K562 (cell line): ENCODE measurements at regions not wholly inside any gene's neighbourhood (a gene's known extent, or its start where the extent isn't known, plus 50 kb on each side); places are given as distances from the start of the nearest gene placed in this dataset.

Source experiments
- ATAC-seq: fragments of 200-7000 bp; cut with Tn5 transposase; 3 replicates; pipeline ENCODE4 v1.9.1; 2020; ENCODE audit warnings: moderate library complexity
- BruUV-seq: library from RNA; stranded (reverse); fragments of 400-500 nt; replicated peaks from 2 replicates; lab custom pipeline; 2021; lab: Mats Ljungman, UMichigan
- CTCF ChIA-PET: fragments of 300-600 bp; formaldehyde crosslinking; extraction: SDS; loops from one replicate; lab custom pipeline; 2021; ENCODE audit warnings: low intra/inter-chr PET ratio; lab: Yijun Ruan, JAX
- POLR2A ChIA-PET: fragments of 300-600, 350-650 bp; sonication (Branson Sonifier 250); formaldehyde crosslinking; extraction: SDS; loops from one replicate; lab custom pipeline; 2021; ENCODE audit warnings: antibody characterized with exemption, inconsistent platforms; lab: Yijun Ruan, JAX
- DNase-seq, 4 experiments: peaks; one replicate each; pipeline versions ENCODE4 v3.0.0 to v3.0.0-alpha.2; 2011 to 2018; ENCODE audit warnings: low spot score in 3 of 4, mixed read lengths in 3 of 4; ENCODE audit errors: extremely low read depth in 1 of 4
- FAIRE-seq: peaks from 2 replicates; lab custom pipeline; 2011; peaks lifted over from hg19 to GRCh38; lab: Jason Lieb, UNC
- H2AFZ ChIP-seq: 2 replicates; pipeline ENCODE4 v1.6.0; 2011; ENCODE audit warnings: low read depth, low read length, control low read depth, inconsistent platforms
- H3K27ac ChIP-seq: fragments of 200-600 bp; 3 replicates; pipeline ENCODE4 v1.8.0; 2011; ENCODE audit warnings: low read depth, mild to moderate bottlenecking, control low read depth, inconsistent platforms, low read length, moderate library complexity, mixed read lengths; ENCODE audit errors: extremely low read depth
- H3K27me3 ChIP-seq, 2 experiments: fragments of 300-600 bp in 1 of 2; 2 replicates in 1 of 2; 3 replicates in 1 of 2; pipeline versions ENCODE4 v1.6.0 to v1.8.0; 2011; ENCODE audit warnings: inconsistent platforms in 2 of 2, low read length in 2 of 2, mild to moderate bottlenecking in 1 of 2, mixed read lengths in 1 of 2, moderate library complexity in 1 of 2; ENCODE audit not compliant: control insufficient read depth in 2 of 2, insufficient read depth in 2 of 2
- H3K36me3 ChIP-seq: fragments of 300-600 bp; 3 replicates; pipeline ENCODE4 v1.8.0; 2011; ENCODE audit warnings: mild to moderate bottlenecking, low read length, inconsistent platforms; ENCODE audit not compliant: control insufficient read depth, insufficient read depth
- H3K4me1 ChIP-seq, 2 experiments: fragments of 200-600 bp in 1 of 2; replicated peaks in 1 of 2; 2 replicates in 1 of 2; 3 replicates in 1 of 2; pipeline versions ENCODE4 v1.5.1 to v1.8.0; 2011; ENCODE audit warnings: inconsistent platforms in 2 of 2, low read length in 2 of 2, mild to moderate bottlenecking in 1 of 2, mixed read lengths in 1 of 2, moderate library complexity in 1 of 2; ENCODE audit not compliant: control insufficient read depth in 2 of 2, insufficient read depth in 2 of 2
- H3K4me2 ChIP-seq: 2 replicates; pipeline ENCODE4 v1.6.1; 2011; ENCODE audit warnings: low read length, control low read depth, inconsistent platforms, mixed read lengths; ENCODE audit not compliant: insufficient read depth
- H3K4me3 ChIP-seq: fragments of 200-600 bp; sonication (generic), shearing (Covaris generic); 2 replicates; pipeline ENCODE4 v1.5.1; 2016; ENCODE audit warnings: control low read depth, inconsistent platforms
- H3K79me2 ChIP-seq: fragments of 200-600 bp; 3 replicates; pipeline ENCODE4 v1.8.0; 2011; ENCODE audit warnings: low read length, inconsistent platforms; ENCODE audit not compliant: control insufficient read depth, insufficient read depth
- H3K9ac ChIP-seq, 2 experiments: 2 replicates each; pipeline versions ENCODE4 v1.6.0 to v1.6.1; 2011; ENCODE audit warnings: low read depth in 2 of 2, low read length in 2 of 2, control low read depth in 1 of 2, inconsistent platforms in 1 of 2, mild to moderate bottlenecking in 1 of 2, mixed read lengths in 1 of 2; ENCODE audit not compliant: insufficient read depth in 1 of 2
- H3K9me1 ChIP-seq: one replicate; pipeline ENCODE4 v1.6.0; 2011; ENCODE audit warnings: inconsistent platforms, mild to moderate bottlenecking, low read length, moderate library complexity; ENCODE audit not compliant: control insufficient read depth, insufficient read depth
- H3K9me3 ChIP-seq: replicated peaks from 2 replicates; pipeline ENCODE4 v1.5.1; 2011; ENCODE audit warnings: low read depth, low read length, inconsistent platforms; ENCODE audit not compliant: control insufficient read depth, insufficient read depth
- H4K20me1 ChIP-seq: replicated peaks from 2 replicates; pipeline ENCODE4 v1.6.1; 2011; ENCODE audit warnings: low read length, inconsistent platforms, mixed read lengths; ENCODE audit not compliant: control insufficient read depth, insufficient read depth
- EP300 ChIP-seq: IDR thresholded peaks from 2 replicates; pipeline ENCODE4 v1.6.1; 2012; ENCODE audit warnings: low read length, improper control_type of control experiment
- FIP1L1 ChIP-seq: fragments of 200-400 bp; formaldehyde crosslinking; IDR thresholded peaks from 2 replicates; pipeline ENCODE4 v1.6.1; 2018; ENCODE audit warnings: mild to moderate bottlenecking, low read depth, low read length; ENCODE audit not compliant: poor library complexity, severe bottlenecking
- HNRNPH1 ChIP-seq: fragments of 200-400 bp; formaldehyde crosslinking; optimal IDR thresholded peaks from 2 replicates; pipeline ENCODE3; 2017; ENCODE audit warnings: low read depth, mild to moderate bottlenecking, low read length, moderate library complexity
- NCOA1 ChIP-seq: fragments of 450-650 bp; IDR thresholded peaks from 2 replicates; pipeline ENCODE4 v1.6.1; 2016; ENCODE audit warnings: low read depth
- PHB ChIP-seq: fragments of 250-450 bp; sonication (Bioruptor Pico); IDR thresholded peaks from 2 replicates; pipeline ENCODE4 v1.5.0; 2021
- PHF20 ChIP-seq: fragments of 450-650 bp; IDR thresholded peaks from 2 replicates; pipeline ENCODE4 v1.6.1; 2018; ENCODE audit not compliant: partially characterized antibody
- SIX5 ChIP-seq, 2 experiments: IDR thresholded peaks; 2 replicates each; pipeline ENCODE4 v1.6.1; 2011; ENCODE audit warnings: low read length in 2 of 2, borderline replicate concordance in 1 of 2, low read depth in 1 of 2, mild to moderate bottlenecking in 1 of 2, moderate library complexity in 1 of 2; ENCODE audit not compliant: insufficient read depth in 1 of 2
- SRSF1 ChIP-seq: fragments of 200-400 bp; formaldehyde crosslinking; IDR thresholded peaks from 2 replicates; pipeline ENCODE4 v1.6.1; 2017; ENCODE audit warnings: mild to moderate bottlenecking, low read depth, low read length, moderate library complexity
- TCFL5 ChIP-seq: fragments of 250-450 bp; sonication (Bioruptor Pico); conservative IDR thresholded peaks from 2 replicates; pipeline ENCODE4 v1.6.1; 2021; ENCODE audit warnings: mild to moderate bottlenecking, moderate library complexity, matching md5 sums
- ZNF146 ChIP-seq: IDR thresholded peaks from one replicate; pipeline ENCODE4 v1.6.1; 2018; ENCODE audit warnings: missing compliant biosample characterization; ENCODE audit not compliant: unreplicated experiment
- WGBS: fragments of 100-300 bp; shearing (Covaris generic); methylation state at CpG from one replicate; pipeline ENCODE4 v1.1.6; 2016; ENCODE audit warnings: low coverage, mixed read lengths; ENCODE audit not compliant: insufficient coverage; ENCODE audit errors: missing lambda C conversion rate; 5-methylcytosine and 5-hydroxymethylcytosine counted together
- in situ Hi-C: fragments of 300-500 bp; cut with MboI; formaldehyde crosslinking; loops from 4 replicates; pipeline ENCODE4 v1.15.0; 2018; ENCODE audit warnings: inconsistent platforms, mixed read lengths
- intact Hi-C: fragments of 100-400 bp; cut with micrococcal nuclease; formaldehyde crosslinking; loops from 2 replicates; pipeline ENCODE4 v1.14.2; 2022
- TF ChIP-seq, protein P1 (sequence below): IDR thresholded peaks from 3 replicates; pipeline ENCODE4 v1.6.1; 2011; ENCODE audit warnings: borderline replicate concordance, mild to moderate bottlenecking; ENCODE audit not compliant: insufficient read length, insufficient read depth
- TF ChIP-seq, protein P2 (sequence below): fragments of 450-650 bp; formaldehyde crosslinking; IDR thresholded peaks from 2 replicates; pipeline ENCODE4 v1.4.0; 2022; ENCODE audit warnings: missing genetic modification characterization

- no peak overlapping the region for H3K4me2 ChIP-seq
- H3K9me1 ChIP-seq = no peaks in the 10 kb centered on the region
- no peaks in the 10 kb centered on the region for H4K20me1 ChIP-seq
- TF ChIP-seq PHB (CRISPR knock-in tag) = no peak
- TF ChIP-seq, protein P1, sequence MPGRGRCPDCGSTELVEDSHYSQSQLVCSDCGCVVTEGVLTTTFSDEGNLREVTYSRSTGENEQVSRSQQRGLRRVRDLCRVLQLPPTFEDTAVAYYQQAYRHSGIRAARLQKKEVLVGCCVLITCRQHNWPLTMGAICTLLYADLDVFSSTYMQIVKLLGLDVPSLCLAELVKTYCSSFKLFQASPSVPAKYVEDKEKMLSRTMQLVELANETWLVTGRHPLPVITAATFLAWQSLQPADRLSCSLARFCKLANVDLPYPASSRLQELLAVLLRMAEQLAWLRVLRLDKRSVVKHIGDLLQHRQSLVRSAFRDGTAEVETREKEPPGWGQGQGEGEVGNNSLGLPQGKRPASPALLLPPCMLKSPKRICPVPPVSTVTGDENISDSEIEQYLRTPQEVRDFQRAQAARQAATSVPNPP = no peak
- no peak for TF ChIP-seq FIP1L1
- no peak for TF ChIP-seq PHF20
- TF ChIP-seq, protein P2, sequence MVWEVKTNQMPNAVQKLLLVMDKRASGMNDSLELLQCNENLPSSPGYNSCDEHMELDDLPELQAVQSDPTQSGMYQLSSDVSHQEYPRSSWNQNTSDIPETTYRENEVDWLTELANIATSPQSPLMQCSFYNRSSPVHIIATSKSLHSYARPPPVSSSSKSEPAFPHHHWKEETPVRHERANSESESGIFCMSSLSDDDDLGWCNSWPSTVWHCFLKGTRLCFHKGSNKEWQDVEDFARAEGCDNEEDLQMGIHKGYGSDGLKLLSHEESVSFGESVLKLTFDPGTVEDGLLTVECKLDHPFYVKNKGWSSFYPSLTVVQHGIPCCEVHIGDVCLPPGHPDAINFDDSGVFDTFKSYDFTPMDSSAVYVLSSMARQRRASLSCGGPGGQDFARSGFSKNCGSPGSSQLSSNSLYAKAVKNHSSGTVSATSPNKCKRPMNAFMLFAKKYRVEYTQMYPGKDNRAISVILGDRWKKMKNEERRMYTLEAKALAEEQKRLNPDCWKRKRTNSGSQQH (CRISPR knock-in tag) = no peak
- TF ChIP-seq NCOA1 = no peak
- TF ChIP-seq EP300 = no peak
- TF ChIP-seq TCFL5 (CRISPR knock-in tag) = no peak
- TF ChIP-seq SIX5 (IDR thresholded peaks at IDR 0.05; ENCODE audit: borderline replicate concordance in 1 of 2, insufficient read depth in 1 of 2, low read depth in 1 of 2, low read length in 2 of 2) = no peak
- TF ChIP-seq ZNF146 (CRISPR knock-in tag) = no peak
- TF ChIP-seq SRSF1 = no peak
- no peak for TF ChIP-seq HNRNPH1
- FAIRE-seq (no peak), DNase-seq (no peak), ATAC-seq (no peak)
- no peaks in the 10 kb centered on the region for H3K27me3 ChIP-seq
- BruUV-seq = no TSS peak
- no peak overlapping the region for H2AFZ ChIP-seq
- H3K27ac ChIP-seq = no peak overlapping the region
- intact Hi-C loops = no loop called here
- in situ Hi-C loops = no loop called here
- no peak overlapping the region for H3K9ac ChIP-seq
- no peaks in the 10 kb centered on the region for H3K79me2 ChIP-seq
- no peaks in the 10 kb centered on the region for H3K9me3 ChIP-seq
- CTCF ChIA-PET = interaction anchor here (0.7 kb wide), 1 partner anchor 1388 kb away, joined by 3 read pairs; no protein-coding TSS in a partner anchor
- 0% methylated on average over 5 of the region's 5 CpGs for WGBS
- no peaks in the 10 kb centered on the region for H3K4me1 ChIP-seq
- POLR2A ChIA-PET = interaction anchor here (0.7 kb wide), 1 partner anchor 12 kb away, joined by 3 read pairs; no protein-coding TSS in a partner anchor
- no peak overlapping the region for H3K4me3 ChIP-seq
- no peaks in the 10 kb centered on the region for H3K36me3 ChIP-seq
Observed at GRCh38 chr6:113318575-113318917, 538.6 kb upstream of the MARCKS start.
